ENCODE measurements at regions not wholly inside any gene's neighbourhood (a gene's known extent, or its start where the extent isn't known, plus 50 kb on each side); places are given as distances from the start of the nearest gene placed in this dataset.
"Not testable (repeated sequence)": the region's sequence is repeated elsewhere in the genome, so short reads cannot be mapped to it uniquely, and the experiment has no call there.

DNA sequence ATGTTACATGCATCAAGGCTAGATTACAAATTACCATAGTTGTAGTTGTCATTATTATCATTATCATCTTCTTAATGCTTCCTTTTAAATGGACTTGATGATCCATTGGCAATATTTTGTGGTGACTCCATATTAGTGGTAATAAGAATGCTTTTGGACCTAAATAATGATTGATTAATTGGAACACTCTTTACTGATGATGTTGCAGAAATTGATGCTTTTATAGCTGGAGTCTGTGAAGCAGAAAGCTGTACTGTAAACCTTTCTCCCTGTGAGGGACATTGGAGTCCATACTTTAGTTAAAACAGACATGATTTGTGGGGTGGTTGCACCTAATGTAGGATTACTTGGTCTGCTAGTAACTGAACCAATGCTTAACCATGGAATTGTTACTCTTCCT is 190.4 kb downstream of the ATXN7L3B start:
- no peaks in the 10 kb centered on the region for H3K4me1 ChIP-seq
- H3K9me3 ChIP-seq, result no peaks in the 10 kb centered on the region; the same call in 1 of the 2 replicates
- no peak for DNase-seq (ENCODE audit: low spot score in 2 of 2)
- in situ Hi-C loops (cut with MboI; ENCODE audit: low sequenced_read_pairs), result no loop called here
- H3K36me3 ChIP-seq (replicated peaks), result no peaks in the 10 kb centered on the region
- H3K27me3 ChIP-seq (ENCODE audit: low read depth), result no peaks in the 10 kb centered on the region
- no peak overlapping the region for H3K4me3 ChIP-seq

DNA sequence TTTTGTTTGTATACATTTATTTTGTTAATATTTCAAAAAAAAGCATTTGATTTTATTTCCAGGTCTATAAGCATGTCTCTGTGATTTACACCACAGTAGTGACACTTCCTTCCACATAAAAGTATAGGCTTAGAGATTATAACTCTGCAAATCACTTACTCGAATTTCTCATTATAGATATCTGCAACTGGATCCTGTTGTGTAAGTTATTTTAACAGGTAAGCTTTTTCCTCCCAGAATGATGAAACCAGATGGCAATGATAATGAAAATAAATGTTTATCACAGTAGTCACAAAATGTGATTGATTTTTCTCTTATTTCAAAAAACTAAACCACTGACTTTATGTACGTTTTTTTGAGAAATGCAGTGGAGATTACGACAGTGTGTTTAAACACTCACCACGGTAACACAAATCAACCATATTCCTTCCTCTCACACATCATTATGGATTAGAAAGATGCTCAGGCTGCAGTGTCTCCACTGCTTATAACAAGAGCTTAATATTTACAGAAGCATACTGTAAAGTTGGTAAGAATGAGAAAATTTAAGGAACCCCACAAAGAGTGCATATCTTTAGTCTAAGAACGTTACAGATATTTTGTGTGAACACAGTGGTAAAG is 194.6 kb downstream of the ATXN7L3B start:
- in situ Hi-C loops (cut with MboI; ENCODE audit: low sequenced_read_pairs), result no loop called here
- Histone ChIP-seq H3K9me3 (no peaks in the 10 kb centered on the region), H3K36me3 (replicated peaks) (no peaks in the 10 kb centered on the region), H3K4me3 (no peak overlapping the region), H3K27me3 (ENCODE audit: low read depth) (no peaks in the 10 kb centered on the region), H3K4me1 (no peaks in the 10 kb centered on the region)
- no peak for DNase-seq (ENCODE audit: low spot score in 2 of 2)

GRCh38 chr12:74732826-74733225 is 195.2 kb downstream of the ATXN7L3B start:
- H3K27me3 ChIP-seq (ENCODE audit: low read depth), result no peaks in the 10 kb centered on the region
- no peaks in the 10 kb centered on the region for H3K4me1 ChIP-seq
- in situ Hi-C loops (cut with MboI; ENCODE audit: low sequenced_read_pairs), result no loop called here
- no peaks in the 10 kb centered on the region for H3K9me3 ChIP-seq
- no peaks in the 10 kb centered on the region for H3K36me3 ChIP-seq (replicated peaks)
- no peak overlapping the region for H3K4me3 ChIP-seq
- no peak for DNase-seq (ENCODE audit: low spot score in 2 of 2)

DNA sequence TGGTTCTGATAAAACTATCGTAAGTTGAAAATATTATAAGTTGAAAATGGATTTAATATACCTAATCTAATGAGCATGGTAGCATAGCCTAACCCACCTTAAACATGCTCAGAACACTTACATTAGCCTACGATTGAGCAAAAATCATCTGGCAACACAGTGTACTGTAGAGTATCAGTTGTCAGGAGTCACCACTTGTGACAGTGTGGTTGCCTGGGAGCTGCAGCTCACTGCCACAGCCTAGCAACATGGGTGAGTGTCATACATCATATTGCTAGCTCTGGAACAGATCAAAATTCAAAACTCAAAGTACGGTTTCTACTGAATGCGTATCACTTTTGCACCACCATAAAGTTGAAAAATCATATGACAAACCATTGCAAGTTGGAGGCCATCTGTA is 203.5 kb downstream of the ATXN7L3B start:
- in situ Hi-C loops (cut with MboI; ENCODE audit: low sequenced_read_pairs), result no loop called here
- no peaks in the 10 kb centered on the region for H3K9me3 ChIP-seq
- DNase-seq (ENCODE audit: low spot score in 2 of 2), result no peak

GRCh38 chr12:74747305-74747704 is 209.7 kb downstream of the ATXN7L3B start:
- Histone ChIP-seq H3K27me3 (ENCODE audit: low read depth) (no peaks in the 10 kb centered on the region), H3K4me1 (no peaks in the 10 kb centered on the region), H3K4me3 (no peak overlapping the region), H3K36me3 (replicated peaks) (no peaks in the 10 kb centered on the region), H3K9me3 (no peaks in the 10 kb centered on the region)
- no peak for DNase-seq (ENCODE audit: low spot score in 2 of 2)
- in situ Hi-C loops (cut with MboI; ENCODE audit: low sequenced_read_pairs), result no loop called here

More for the DNA sequence above, 203.5 kb downstream of the ATXN7L3B start:
- Histone ChIP-seq H3K27me3 (ENCODE audit: low read depth) (no peaks in the 10 kb centered on the region), H3K4me3 (no peak overlapping the region), H3K36me3 (replicated peaks) (no peaks in the 10 kb centered on the region), H3K4me1 (no peaks in the 10 kb centered on the region)

DNA sequence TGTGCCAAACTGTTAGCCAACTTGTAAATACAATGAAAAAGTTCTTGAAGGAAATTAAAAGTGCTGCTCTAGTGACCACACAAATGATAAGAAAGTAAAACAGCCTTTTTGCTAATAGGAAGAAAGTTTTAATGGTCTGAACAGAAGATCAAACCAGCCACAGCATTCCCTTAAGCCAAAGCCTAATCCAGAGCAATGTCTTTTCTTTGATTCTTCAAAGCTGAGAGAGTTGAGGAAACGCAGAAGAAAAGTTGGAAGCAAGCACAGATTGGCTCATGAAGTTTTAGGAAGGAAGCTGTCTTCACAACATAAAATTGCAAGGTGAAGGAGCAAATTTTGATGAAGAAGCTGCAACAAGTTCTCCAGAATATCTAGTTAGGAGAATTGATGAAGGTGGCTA is 213.8 kb downstream of the ATXN7L3B start:
- Histone ChIP-seq H3K9me3 (no peaks in the 10 kb centered on the region), H3K4me1 (no peaks in the 10 kb centered on the region), H3K36me3 (replicated peaks) (no peaks in the 10 kb centered on the region), H3K27me3 (ENCODE audit: low read depth) (no peaks in the 10 kb centered on the region), H3K4me3 (no peak overlapping the region)
- in situ Hi-C loops (cut with MboI; ENCODE audit: low sequenced_read_pairs), result no loop called here
- no peak for DNase-seq (ENCODE audit: low spot score in 2 of 2)

- Histone ChIP-seq H3K36me3 (replicated peaks) (no peaks in the 10 kb centered on the region), H3K4me3 (no peak overlapping the region), H3K27me3 (ENCODE audit: low read depth) (no peaks in the 10 kb centered on the region), H3K4me1 (no peaks in the 10 kb centered on the region), H3K9me3 (no peaks in the 10 kb centered on the region)
- in situ Hi-C loops (cut with MboI; ENCODE audit: low sequenced_read_pairs), result no loop called here
- DNase-seq (ENCODE audit: low spot score in 2 of 2), result no peak
These were observed 214.6 kb downstream of the ATXN7L3B start for GRCh38 chr12:74752215-74752614.

DNA sequence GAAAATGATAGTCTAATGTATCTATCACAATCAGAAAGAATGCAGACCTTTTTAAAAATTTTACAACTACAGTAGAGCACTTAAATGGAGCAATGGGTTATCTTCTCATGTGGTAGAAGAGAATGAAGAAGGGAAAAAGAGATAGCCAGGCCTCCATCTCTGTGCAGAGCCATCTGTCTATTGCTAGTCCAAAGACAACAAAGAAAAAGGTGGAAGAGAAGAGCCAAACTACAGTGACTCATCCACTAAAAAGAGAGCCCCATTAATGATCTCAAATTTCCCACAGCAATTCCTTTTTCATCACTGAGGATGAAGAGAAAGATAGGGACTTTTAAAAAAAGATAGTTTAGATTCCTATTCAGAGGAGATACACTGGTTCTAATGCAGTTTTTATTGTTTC is 232.9 kb downstream of the ATXN7L3B start:
- no peak overlapping the region for H3K4me3 ChIP-seq
- no peak for DNase-seq (ENCODE audit: low spot score in 2 of 2)
- H3K27me3 ChIP-seq (ENCODE audit: low read depth), result no peaks in the 10 kb centered on the region
- in situ Hi-C loops (cut with MboI; ENCODE audit: low sequenced_read_pairs), result no loop called here
- H3K4me1 ChIP-seq, result no peaks in the 10 kb centered on the region
- no peaks in the 10 kb centered on the region for H3K9me3 ChIP-seq
- H3K36me3 ChIP-seq (replicated peaks), result no peaks in the 10 kb centered on the region

DNA sequence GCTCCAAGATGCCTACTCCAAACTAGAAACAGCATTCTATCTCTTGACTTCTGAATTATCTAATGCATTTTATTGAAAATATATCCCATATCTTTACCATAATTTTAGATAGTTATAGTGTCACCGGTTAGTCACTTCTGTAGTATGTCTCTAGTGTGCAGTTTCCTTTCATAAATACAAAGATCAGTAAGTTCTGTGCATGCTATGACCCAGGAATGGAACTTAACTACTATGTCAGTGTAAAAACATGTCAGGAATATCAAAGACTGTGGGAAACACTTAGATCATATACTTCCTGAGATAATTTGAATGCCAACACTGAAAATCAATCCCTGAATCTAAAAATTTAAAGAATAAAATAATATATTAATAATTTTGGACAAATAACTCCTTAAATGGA is 237.6 kb downstream of the ATXN7L3B start:
- Histone ChIP-seq H3K9me3 (no peaks in the 10 kb centered on the region), H3K27me3 (ENCODE audit: low read depth) (no peaks in the 10 kb centered on the region), H3K4me3 (no peak overlapping the region), H3K36me3 (replicated peaks) (no peaks in the 10 kb centered on the region), H3K4me1 (no peaks in the 10 kb centered on the region)
- in situ Hi-C loops (cut with MboI; ENCODE audit: low sequenced_read_pairs), result no loop called here
- no peak for DNase-seq (ENCODE audit: low spot score in 2 of 2)

GRCh38 chr12:74776378-74776777 is 238.7 kb downstream of the ATXN7L3B start:
- H3K27me3 ChIP-seq (ENCODE audit: low read depth), result no peaks in the 10 kb centered on the region
- no peaks in the 10 kb centered on the region for H3K4me1 ChIP-seq
- in situ Hi-C loops (cut with MboI; ENCODE audit: low sequenced_read_pairs), result no loop called here
- no peak overlapping the region for H3K4me3 ChIP-seq
- no peaks in the 10 kb centered on the region for H3K36me3 ChIP-seq (replicated peaks)
- no peaks in the 10 kb centered on the region for H3K9me3 ChIP-seq
- DNase-seq (ENCODE audit: low spot score in 2 of 2), result no peak

DNA sequence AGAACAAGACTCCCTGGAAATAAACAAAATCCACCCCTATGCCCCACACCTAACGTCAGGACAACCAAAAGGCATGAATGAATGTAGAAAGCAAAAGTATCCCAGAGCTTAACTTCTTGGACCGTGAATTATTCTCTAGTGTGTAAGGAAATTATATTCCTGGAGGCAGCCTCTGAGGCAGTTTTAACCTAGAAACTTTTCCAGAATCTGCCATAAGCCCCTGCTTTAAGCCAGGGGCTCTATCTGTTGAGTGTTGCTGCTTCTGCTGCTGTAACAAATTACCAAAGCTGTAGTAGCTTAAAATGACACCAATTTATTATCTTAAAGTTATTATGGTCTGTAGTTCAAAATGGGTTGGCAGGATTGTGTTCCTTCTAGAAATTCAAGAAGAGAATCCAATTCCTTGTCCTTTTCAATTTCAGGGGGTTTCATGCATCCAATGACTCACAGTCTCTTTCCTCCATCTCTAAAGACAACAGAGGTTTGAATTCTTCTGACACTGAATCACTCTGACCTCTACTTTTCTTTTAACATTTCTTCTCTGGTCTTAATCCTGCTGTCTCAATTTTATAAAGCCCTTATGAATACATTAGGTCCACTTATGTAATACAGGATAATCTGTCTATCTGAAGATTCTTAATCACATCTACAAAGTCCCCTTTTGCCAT is 242.7 kb downstream of the ATXN7L3B start:
- DNase-seq (ENCODE audit: low spot score in 2 of 2), result no peak
- in situ Hi-C loops (cut with MboI; ENCODE audit: low sequenced_read_pairs), result no loop called here
- no peaks in the 10 kb centered on the region for H3K9me3 ChIP-seq
- no peak overlapping the region for H3K4me3 ChIP-seq
- no peaks in the 10 kb centered on the region for H3K36me3 ChIP-seq (replicated peaks)
- no peaks in the 10 kb centered on the region for H3K27me3 ChIP-seq (ENCODE audit: low read depth)
- no peaks in the 10 kb centered on the region for H3K4me1 ChIP-seq

DNA sequence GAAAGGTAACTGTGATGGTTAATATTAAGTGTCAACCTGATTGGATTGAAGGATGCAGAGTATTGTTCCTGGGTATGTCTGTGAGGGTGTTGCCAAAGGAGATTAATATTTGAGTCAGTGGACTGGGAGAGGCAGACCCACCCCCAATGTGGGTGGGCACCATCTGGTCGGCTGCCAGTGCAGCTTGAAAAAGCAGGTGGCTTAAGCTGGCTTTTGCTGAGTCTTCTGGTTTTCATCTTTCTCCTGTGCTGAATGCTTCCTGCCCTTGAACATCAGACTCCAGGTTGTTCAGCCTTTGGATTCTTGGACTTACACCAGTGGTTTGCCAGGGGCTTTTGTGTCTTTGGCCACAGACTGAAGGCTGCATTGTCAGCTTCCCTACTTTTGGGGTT is 243.2 kb downstream of the ATXN7L3B start:
- H3K4me1 ChIP-seq; H3K27me3 ChIP-seq (ENCODE audit: low read depth); H3K9me3 ChIP-seq; DNase-seq (ENCODE audit: low spot score in 2 of 2); in situ Hi-C loops (cut with MboI; ENCODE audit: low sequenced_read_pairs); H3K36me3 ChIP-seq (replicated peaks); H3K4me3 ChIP-seq: not testable (repeated sequence)

DNA sequence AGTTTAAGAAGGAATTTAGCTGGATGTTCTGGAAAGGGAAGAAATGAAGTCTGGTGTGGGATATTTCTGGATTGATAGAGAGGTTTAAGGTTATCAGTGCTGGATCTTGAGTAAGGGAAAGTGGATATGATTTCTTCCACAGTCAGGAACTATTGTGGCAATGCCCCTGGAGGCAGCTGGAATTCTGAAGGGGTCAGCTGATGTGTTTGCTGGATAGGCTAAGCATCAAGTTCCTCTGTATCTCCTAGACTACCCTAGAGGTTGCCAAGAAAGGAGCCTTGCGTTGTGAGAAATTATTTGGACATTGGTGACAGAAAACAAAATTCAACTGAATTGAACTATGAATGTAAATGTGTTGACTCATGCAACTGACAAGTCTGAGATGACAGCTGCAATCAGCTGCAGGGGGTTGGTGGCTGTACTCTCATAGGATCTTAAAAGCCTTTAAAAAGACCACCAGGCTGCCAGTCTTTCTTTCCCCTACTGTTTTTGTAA is 244.4 kb downstream of the ATXN7L3B start:
- no peak for DNase-seq (ENCODE audit: low spot score in 2 of 2)
- H3K4me1 ChIP-seq, result no peaks in the 10 kb centered on the region

GRCh38 chr12:74790931-74791330 is 253.3 kb downstream of the ATXN7L3B start:
- no peak for DNase-seq (ENCODE audit: low spot score in 2 of 2)
- H3K9me3 ChIP-seq, result no peaks in the 10 kb centered on the region
- in situ Hi-C loops (cut with MboI; ENCODE audit: low sequenced_read_pairs), result no loop called here
- H3K27me3 ChIP-seq (ENCODE audit: low read depth), result no peaks in the 10 kb centered on the region; the same call in 1 of the 2 replicates
- no peak overlapping the region for H3K4me3 ChIP-seq
- H3K4me1 ChIP-seq, result no peaks in the 10 kb centered on the region
- H3K36me3 ChIP-seq (replicated peaks), result no peaks in the 10 kb centered on the region

More for the DNA sequence above, 244.4 kb downstream of the ATXN7L3B start:
- in situ Hi-C loops (cut with MboI; ENCODE audit: low sequenced_read_pairs), result no loop called here
- Histone ChIP-seq H3K9me3 (no peaks in the 10 kb centered on the region), H3K4me3 (no peak overlapping the region), H3K27me3 (ENCODE audit: low read depth) (no peaks in the 10 kb centered on the region), H3K36me3 (replicated peaks) (no peaks in the 10 kb centered on the region)
